Fibroblast of peridontal ligament (primary cell): ENCODE measurements at regions not wholly inside any gene's neighbourhood (a gene's known extent, or its start where the extent isn't known, plus 50 kb on each side); places are given as distances from the start of the nearest gene placed in this dataset.
A peak's percentile ranks its signal among the peaks of the same experiment; 100 is the strongest.
"Not testable (repeated sequence)": the region's sequence is repeated elsewhere in the genome, so short reads cannot be mapped to it uniquely, and the experiment has no call there.

Source experiments
- DNase-seq: peaks from one replicate; pipeline ENCODE4 v3.0.0-alpha.2; 2010; ENCODE audit errors: extremely low read depth

DNA sequence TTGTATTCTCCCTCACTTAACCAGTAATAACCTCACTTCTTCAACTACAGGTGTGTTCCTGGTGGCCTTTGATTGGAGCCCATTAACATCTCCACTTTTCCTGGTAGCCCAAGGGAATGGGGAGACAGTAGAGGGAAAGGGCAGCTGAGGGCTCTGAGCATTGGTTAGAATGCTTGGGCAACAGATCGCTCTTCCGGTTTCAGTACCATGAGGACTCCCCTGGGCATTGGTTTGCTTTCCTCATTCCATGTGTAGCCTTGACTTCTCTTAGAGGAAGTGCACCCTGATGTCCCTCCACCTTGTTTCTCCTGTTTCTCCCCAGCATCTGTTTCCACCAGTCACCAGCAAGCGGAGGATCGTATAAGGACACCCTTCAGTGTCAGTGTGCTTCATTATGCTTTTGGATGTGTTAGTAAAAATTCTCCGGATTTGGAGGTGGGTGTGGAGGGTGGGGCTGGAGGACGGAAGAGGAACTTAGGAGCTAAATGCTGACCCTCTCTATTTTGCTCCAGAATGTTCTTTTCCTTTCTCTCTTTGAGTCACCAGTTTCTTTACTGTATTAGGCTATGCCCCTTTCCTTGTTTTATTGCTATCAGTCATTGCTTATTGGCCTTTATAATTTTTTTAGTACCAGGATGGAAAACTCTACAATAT is 50.6 kb upstream of the ZNG1B start:
- not testable (repeated sequence) for DNase-seq

- not testable (repeated sequence) for DNase-seq
Measured at GRCh38 chr2:113379621-113380020, 57.9 kb upstream of the ZNG1B start.

- no peak for DNase-seq
Measured at GRCh38 chr2:113376913-113377445, 60.5 kb upstream of the ZNG1B start.

GRCh38 chr2:113376253-113376912 is 61.1 kb upstream of the ZNG1B start:
- DNase-seq = no peak

DNA sequence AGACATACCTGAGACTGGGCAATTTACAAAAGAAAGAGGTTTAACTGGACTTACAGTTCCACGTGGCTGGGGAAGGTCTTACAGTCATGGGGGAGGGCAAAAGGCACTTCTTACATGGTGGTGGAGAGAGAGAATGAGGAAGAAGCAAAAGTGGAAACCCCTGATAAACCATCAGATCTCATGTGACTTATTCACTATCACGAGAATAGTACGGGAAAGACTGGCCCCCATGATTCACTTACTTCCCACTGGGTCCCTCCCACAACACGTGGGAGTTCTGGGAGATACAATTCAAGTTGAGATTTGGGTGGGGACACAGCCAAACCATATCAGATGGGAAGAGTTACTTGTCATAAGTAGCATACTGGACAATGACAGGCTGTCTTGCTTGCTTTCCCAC is 62.6 kb upstream of the ZNG1B start:
- DNase-seq = not testable (repeated sequence)

GRCh38 chr2:113372258-113372834 is 65.1 kb upstream of the ZNG1B start:
- not testable (repeated sequence) for DNase-seq

DNA sequence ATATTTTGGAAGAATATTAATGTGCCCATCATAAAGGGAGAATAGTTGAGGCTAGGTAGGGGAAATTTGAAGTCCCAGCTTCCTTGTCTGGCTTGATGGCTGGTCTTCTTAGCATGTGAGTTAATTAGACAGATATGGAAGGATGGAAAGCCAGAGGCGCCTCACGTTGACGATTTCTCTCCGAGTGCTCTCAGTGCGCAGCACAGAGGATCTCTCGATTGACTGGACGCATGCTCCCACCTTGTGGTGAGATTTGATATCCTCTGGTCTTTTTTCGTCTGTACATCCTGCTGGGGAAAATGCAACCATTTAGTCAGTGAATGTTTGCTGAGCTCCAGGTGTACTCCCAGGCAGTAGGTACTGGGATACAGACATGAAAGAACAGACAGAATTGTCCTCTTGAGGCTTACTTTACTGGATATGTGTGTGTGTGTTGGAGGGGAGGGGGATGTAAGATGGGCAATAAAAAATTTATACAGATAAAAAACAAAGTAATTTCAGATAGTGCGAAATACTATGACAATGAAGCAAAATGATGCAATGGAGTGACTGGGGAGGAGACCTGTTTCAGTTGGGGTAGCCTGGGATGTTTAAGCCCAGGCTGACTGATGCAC is 66.9 kb upstream of the ZNG1B start:
- DNase-seq = peak; percentile 81

DNA sequence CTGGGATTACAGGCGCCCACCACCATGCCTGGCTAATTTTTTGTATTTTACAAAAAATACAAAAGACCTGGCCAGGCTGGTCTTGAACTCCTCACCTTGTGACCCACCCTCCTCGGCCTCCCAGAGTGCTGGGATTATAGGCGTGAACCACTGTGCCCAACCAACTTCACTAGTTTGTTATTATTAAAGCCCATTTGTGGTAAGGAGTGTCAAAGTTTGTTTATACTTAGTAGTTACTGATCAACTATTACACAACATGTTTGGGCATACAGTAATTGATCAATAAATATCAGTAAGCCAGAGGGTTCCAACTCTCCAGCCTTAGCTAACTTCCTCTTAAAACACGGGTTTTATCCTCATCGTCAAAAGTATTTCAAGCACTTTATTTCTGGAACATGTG is 67.5 kb upstream of the ZNG1B start:
- no peak for DNase-seq

DNA sequence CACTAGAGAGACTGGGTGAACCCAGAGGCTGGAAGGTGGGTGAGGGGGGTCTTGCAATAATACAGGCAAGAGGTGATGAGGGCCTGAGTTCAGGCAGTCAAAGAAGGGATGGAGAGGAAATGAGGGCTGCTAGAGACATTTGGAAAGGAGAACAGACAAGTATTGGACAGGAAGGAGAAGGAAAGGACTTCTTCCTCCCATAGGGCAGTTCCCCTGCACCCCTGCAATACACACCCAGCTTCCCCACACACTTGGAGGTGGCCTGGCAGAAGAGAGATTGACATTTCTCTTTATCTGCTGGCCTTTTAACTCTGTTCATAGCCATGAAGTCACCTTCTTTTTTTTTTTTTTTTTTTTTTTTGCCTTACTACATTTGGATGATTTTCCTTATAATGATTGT is 68.9 kb upstream of the ZNG1B start:
- not testable (repeated sequence) for DNase-seq

DNA sequence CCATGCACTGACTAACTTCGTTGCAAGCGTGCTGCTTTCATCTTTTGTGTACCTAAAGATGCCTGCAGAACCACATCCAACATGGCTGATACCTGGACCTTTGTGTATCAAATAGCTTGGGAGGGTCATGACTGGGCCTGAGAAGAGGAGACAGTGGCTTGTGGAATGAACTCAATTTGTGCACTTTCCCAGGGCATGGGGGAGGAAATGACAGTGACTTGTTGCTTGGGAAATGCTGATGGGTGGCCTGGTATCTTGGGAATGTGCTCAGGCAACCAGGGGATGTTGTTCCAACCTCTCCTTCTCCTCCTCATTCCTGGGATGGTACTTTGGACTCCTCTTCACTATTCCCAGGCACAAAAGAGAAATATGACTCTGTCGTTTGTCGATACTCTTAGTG is 70.7 kb upstream of the ZNG1B start:
- DNase-seq = not testable (repeated sequence)

GRCh38 chr2:113365791-113366190 is 71.7 kb upstream of the ZNG1B start:
- DNase-seq = not testable (repeated sequence)

DNA sequence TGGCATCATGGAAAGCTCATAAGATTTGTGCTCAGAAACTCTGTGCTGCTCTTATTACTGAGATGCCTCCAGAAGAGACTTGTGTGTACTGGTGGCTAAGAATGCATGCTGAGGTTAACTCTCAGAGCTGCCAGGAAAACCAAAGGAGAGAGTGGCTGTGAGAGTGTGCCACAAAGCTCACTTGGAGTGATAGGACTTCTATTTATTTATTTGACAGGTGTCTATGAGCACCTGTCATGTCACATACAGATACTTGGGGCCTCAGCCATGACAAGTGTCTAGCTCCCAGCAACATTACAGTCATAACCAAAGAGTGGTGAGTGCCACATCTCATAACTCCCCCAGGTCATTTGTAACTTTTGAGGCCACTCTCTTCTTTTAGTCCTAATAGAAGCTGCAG is 72.2 kb upstream of the ZNG1B start:
- DNase-seq = not testable (repeated sequence)

DNA sequence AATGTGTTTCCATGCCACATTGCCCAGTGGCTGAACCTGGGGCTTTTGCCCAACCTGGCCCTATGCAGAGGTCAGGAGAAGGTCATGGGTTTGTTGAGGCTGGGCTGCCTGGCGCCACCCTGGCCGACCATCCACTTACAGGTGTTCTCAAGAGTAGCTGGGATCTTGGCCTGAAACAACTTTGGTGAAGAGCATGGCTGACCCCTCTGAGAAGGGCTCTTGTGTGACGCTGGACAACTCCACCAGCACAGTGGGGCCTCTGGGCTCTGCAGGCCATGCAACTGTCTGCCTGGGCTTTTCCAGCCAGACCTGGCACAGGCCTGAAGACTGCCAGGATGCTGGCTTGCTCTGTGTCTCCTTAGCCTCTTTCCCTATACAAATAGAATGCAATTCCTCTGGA is 76.4 kb upstream of the ZNG1B start:
- no peak for DNase-seq

DNA sequence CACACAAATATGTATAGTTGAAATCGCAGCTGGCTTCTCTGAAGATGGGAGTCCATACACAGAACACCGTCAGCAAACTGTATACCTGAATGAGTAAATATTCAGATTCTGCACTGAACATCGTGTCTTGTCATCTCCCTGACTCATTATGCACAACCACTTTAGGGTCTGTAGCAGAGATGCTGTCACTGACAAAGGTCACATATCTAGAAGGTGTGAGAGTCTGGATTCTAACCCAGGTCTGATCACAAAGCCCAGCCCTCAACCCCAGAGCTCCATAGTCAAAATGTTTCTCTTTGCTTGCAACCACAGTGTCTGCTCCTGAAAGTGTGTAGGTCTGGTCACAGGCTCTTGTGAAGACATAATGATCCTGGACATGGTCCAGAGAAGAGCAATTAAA is 78.3 kb upstream of the PAX8 start:
- no peak for DNase-seq

GRCh38 chr2:113356284-113356683 is 77.6 kb upstream of the PAX8 start:
- not testable (repeated sequence) for DNase-seq

- not testable (repeated sequence) for DNase-seq
Measured at GRCh38 chr2:113355339-113356015, 76.8 kb upstream of the PAX8 start.

GRCh38 chr2:113351375-113352355 is 72.9 kb upstream of the PAX8 start:
- no peak for DNase-seq

GRCh38 chr2:113343800-113344199 is 65.1 kb upstream of the PAX8 start:
- not testable (repeated sequence) for DNase-seq

DNA sequence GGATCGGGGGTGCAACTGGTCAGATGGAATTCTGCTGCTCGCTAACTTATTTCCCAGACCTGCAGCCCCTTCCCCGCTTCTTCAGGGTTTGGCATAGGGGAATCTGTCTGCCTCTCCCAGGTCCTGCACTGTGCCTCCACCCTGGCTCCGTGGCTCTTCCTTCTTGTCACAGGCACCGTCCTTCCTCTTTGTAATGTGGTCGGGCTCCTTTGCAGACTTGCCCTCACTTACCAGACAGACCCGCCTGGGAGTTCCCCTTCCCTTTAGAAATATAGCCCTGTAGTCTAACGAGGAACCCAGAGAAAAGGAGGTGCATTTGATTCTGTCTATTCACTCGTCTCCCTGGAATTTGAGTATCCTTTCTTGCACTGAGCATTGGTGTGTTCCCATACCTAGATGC is 63.9 kb upstream of the PAX8 start:
- DNase-seq = no peak

DNA sequence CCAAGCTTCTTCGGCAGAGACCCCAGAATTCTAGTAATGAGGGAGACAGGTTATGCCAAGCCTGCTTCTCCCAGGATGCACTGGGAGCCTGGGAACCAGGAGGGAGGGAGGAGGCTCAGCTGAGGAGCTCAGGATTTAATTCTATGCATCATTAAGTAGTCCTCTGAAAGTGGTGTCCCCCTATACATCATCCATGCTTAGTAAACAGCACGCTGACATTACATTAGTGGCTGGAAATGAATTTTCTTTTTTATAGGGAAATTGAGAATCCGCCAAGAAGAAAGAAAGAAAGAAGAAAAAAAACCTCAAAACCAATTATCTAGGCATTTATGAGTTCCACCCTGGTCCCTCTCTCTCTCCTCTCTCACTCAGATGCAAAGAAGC is 63.1 kb upstream of the PAX8 start:
- not testable (repeated sequence) for DNase-seq
